Glutamatergic neuron (in vitro differentiated cells): ENCODE measurements at regions not wholly inside any gene's neighbourhood (a gene's known extent, or its start where the extent isn't known, plus 50 kb on each side); places are given as distances from the start of the nearest gene placed in this dataset.

Experiments
- DNase-seq: peaks from one replicate; pipeline ENCODE4 v3.0.0; 2022
- H3K27ac Mint-ChIP-seq: one replicate; pipeline ENCODE4 v1.8.0; 2020; ENCODE audit warnings: mild to moderate bottlenecking, mixed read lengths, inconsistent platforms; ENCODE audit not compliant: unreplicated experiment
- H3K27me3 Mint-ChIP-seq: one replicate; pipeline ENCODE4 v1.8.0; 2020; ENCODE audit warnings: mild to moderate bottlenecking, moderate library complexity, mixed read lengths, inconsistent platforms; ENCODE audit not compliant: unreplicated experiment
- H3K36me3 Mint-ChIP-seq: one replicate; pipeline ENCODE4 v1.8.0; 2020; ENCODE audit warnings: mild to moderate bottlenecking, mixed read lengths, inconsistent platforms; ENCODE audit not compliant: unreplicated experiment
- H3K4me1 Mint-ChIP-seq: one replicate; pipeline ENCODE4 v1.8.0; 2020; ENCODE audit warnings: mild to moderate bottlenecking, low read depth, mixed read lengths, inconsistent platforms; ENCODE audit not compliant: unreplicated experiment
- H3K4me3 Mint-ChIP-seq: one replicate; pipeline ENCODE4 v1.8.0; 2020; ENCODE audit warnings: mild to moderate bottlenecking, mixed read lengths, inconsistent platforms; ENCODE audit not compliant: unreplicated experiment
- H3K9me3 Mint-ChIP-seq: one replicate; pipeline ENCODE4 v1.8.0; 2020; ENCODE audit warnings: mild to moderate bottlenecking, moderate library complexity, mixed read lengths, inconsistent platforms; ENCODE audit not compliant: unreplicated experiment
- TF ChIP-seq, protein P1 (sequence below): fragments of 200-600 bp; sonication (generic); IDR thresholded peaks from one replicate; pipeline ENCODE4 v1.5.0; 2021; ENCODE audit not compliant: partially characterized antibody, unreplicated experiment

DNA sequence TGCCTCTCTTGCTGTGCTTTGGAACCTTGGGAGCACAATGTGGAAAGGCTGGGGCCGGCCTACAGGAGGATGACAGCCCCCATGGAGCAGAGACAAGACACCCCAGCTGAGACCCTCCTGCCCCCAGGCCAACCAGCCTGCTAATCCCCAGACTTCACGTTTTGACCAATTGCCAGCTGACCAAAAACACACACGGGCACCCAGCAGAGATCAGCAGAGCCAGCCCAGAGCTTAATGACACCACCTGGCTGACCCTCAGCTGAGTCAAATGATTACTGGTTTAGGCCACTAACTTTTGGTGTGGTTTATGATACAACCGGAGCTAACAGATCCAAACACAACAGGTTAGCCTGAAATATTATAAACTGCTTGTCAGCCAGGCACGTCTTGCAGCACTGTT lies 111.2 kb upstream of the KIF5B start:
- H3K27me3 Mint-ChIP-seq: peaks cover 3% of the 10 kb centered on the region
- no peak for DNase-seq
- H3K36me3 Mint-ChIP-seq: no peaks in the 10 kb centered on the region
- H3K9me3 Mint-ChIP-seq: peaks cover 2% of the 10 kb centered on the region
- no peak overlapping the region for H3K4me3 Mint-ChIP-seq
- peaks cover 2% of the 10 kb centered on the region for H3K4me1 Mint-ChIP-seq
- H3K27ac Mint-ChIP-seq: no peak overlapping the region
- TF ChIP-seq, protein P1, sequence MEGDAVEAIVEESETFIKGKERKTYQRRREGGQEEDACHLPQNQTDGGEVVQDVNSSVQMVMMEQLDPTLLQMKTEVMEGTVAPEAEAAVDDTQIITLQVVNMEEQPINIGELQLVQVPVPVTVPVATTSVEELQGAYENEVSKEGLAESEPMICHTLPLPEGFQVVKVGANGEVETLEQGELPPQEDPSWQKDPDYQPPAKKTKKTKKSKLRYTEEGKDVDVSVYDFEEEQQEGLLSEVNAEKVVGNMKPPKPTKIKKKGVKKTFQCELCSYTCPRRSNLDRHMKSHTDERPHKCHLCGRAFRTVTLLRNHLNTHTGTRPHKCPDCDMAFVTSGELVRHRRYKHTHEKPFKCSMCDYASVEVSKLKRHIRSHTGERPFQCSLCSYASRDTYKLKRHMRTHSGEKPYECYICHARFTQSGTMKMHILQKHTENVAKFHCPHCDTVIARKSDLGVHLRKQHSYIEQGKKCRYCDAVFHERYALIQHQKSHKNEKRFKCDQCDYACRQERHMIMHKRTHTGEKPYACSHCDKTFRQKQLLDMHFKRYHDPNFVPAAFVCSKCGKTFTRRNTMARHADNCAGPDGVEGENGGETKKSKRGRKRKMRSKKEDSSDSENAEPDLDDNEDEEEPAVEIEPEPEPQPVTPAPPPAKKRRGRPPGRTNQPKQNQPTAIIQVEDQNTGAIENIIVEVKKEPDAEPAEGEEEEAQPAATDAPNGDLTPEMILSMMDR: no peak

DNA sequence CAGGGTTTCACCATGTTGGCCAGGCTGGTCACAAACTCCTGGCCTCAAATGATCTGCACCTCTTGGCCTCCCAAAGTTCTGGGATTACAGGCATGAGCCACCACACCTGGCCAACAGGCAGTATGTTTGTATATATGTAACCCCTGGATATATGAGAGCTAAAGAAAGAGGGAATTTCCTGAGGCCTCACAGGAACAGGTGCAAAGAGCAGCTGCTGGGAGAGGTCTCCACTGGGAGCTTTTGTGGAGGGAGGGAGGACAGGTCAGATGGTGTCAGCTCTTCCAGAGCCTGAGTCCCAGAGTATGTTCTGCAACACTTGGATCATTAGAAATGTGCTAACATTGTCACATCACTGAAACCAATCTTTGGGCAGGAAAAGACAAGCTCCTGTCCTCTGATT lies 110.1 kb upstream of the KIF5B start:
- no peak overlapping the region for H3K4me3 Mint-ChIP-seq
- TF ChIP-seq, protein P1: no peak
- no peaks in the 10 kb centered on the region for H3K36me3 Mint-ChIP-seq
- peaks cover 3% of the 10 kb centered on the region for H3K27me3 Mint-ChIP-seq
- peaks cover 4% of the 10 kb centered on the region for H3K9me3 Mint-ChIP-seq
- H3K4me1 Mint-ChIP-seq: peaks cover 2% of the 10 kb centered on the region
- no peak overlapping the region for H3K27ac Mint-ChIP-seq
- DNase-seq: no peak

DNA sequence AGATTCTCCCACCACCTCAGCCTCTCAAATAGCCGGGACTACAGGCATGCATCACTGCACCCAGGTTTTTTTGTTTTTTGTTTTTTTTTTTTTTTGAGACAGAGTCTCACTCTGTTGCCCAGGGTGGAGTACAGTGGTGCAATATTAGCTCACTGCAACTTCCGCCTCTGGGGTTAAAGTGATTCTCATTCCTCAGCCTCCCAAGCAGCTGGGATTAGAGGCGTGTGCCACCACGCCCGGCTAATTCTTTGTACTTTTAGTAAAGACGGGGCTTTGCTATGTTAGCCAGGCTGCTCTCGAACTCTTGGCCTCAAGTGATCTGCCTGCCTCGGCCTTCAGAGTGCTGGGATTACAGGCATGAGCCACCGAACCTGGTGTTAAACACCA lies 107.5 kb upstream of the KIF5B start:
- Mint-ChIP-seq H3K4me1 (no peaks in the 10 kb centered on the region), H3K27me3 (peaks cover 4% of the 10 kb centered on the region)

DNA sequence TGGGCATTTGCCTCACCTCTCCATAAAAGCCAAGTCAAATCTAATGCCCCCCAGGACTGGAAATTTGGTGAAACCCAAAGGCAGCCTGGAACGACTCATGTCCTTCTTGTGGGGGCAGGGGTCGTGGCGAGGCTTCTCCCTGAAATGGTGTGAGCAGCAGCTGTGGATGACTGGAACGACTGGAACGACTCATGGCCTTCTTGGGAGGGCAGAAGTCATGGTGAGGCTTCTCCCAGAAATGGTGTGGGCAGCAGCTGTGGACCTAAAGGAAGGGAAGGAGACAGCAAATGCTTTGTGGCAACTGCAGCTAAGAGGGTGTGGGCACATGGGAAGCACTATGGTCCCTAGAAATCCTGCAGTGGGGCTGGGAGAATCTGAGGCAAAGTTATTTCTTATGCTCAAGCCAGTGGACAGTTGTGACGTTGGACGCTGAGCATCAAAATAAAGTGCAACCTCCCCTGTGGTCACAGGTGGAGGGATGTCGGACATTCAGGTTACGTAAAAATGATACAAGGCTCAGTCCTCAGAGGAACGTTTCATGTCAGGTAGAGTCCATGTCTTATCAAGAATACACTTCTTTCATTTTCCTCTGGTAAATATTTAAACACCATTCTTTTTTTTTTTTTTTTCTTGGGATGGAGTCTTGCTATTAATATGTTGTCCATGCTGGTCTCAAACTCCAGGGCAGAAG lies 107.0 kb upstream of the KIF5B start:
- DNase-seq: no peak
- TF ChIP-seq, protein P1: no peak
- Mint-ChIP-seq H3K36me3 (no peaks in the 10 kb centered on the region), H3K9me3 (peaks cover 7% of the 10 kb centered on the region), H3K27ac (no peak overlapping the region), H3K4me3 (no peak overlapping the region), H3K4me1 (no peaks in the 10 kb centered on the region), H3K27me3 (peaks cover 4% of the 10 kb centered on the region)

More for the DNA sequence above, 107.5 kb upstream of the KIF5B start:
- Mint-ChIP-seq H3K27ac (no peak overlapping the region), H3K4me3 (no peak overlapping the region), H3K36me3 (no peaks in the 10 kb centered on the region), H3K9me3 (peaks cover 7% of the 10 kb centered on the region)
- TF ChIP-seq, protein P1: no peak
- no peak for DNase-seq

DNA sequence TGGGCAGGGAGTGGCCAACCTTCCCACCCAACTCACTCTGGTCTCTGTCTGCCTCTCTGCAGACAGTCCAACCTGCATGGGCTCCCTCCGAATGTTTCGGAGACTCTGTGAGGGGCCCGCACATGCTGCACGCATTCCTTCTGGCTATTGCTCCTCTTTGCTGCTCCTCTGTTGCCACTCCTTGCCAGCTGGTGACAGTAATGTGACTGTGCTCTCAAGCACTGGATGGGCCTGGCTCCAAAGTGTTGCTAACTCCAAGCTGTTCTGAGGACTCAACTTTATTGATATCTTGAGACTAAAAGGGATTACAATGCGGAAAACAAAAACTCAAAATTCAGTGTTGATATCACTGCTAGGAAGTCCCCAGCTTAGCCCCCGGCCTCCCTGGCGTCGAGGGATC lies 105.4 kb upstream of the KIF5B start:
- Mint-ChIP-seq H3K9me3 (peaks cover 7% of the 10 kb centered on the region), H3K36me3 (no peaks in the 10 kb centered on the region), H3K27ac (no peak overlapping the region), H3K4me1 (no peaks in the 10 kb centered on the region), H3K27me3 (peaks cover 4% of the 10 kb centered on the region), H3K4me3 (no peak overlapping the region)
- TF ChIP-seq, protein P1: no peak
- DNase-seq: no peak
